ENCODE measurements at regions not wholly inside any gene's neighbourhood (a gene's known extent, or its start where the extent isn't known, plus 50 kb on each side); places are given as distances from the start of the nearest gene placed in this dataset.

- DNase-seq (no peak), ATAC-seq (peak; percentile 64)
- CTCF ChIA-PET = interaction anchor here (1.1 to 2.8 kb wide), 3 partner anchors 8 to 22 kb away, joined by 3 to 10 read pairs (median 6); no protein-coding TSS in a partner anchor
- no peak for TF ChIP-seq CTCF (IDR thresholded peaks at IDR 0.05)
- Mint-ChIP-seq H3K27ac (peak overlapping the region; percentile 81), H3K27me3 (no peaks in the 10 kb centered on the region), H3K36me3 (ENCODE audit: low read depth) (peaks cover 15% of the 10 kb centered on the region), H3K9me3 (peaks cover 6% of the 10 kb centered on the region), H3K4me3 (no peak overlapping the region), H3K4me1 (ENCODE audit: low read depth) (peaks cover 79% of the 10 kb centered on the region)
- POLR2A ChIA-PET = interaction anchor here (0.7 to 1.4 kb wide), 3 partner anchors 9 to 25 kb away, joined by 3 to 4 read pairs (median 3); no protein-coding TSS in a partner anchor
- intact Hi-C loops (cut with micrococcal nuclease) = loop anchor here (2.0 kb wide), 1 partner anchor 14 kb away; no protein-coding TSS in a partner anchor
Observed at GRCh38 chr3:31227131-31227562, 305.6 kb upstream of the STT3B start.

GRCh38 chr3:31230425-31231223, 302.1 kb upstream of the STT3B start:
- H3K4me1 Mint-ChIP-seq (ENCODE audit: low read depth) = peaks cover 77% of the 10 kb centered on the region
- H3K27ac Mint-ChIP-seq = peak overlapping the region; percentile 37

GRCh38 chr3:31232055-31233025, 300.4 kb upstream of the STT3B start:
- Mint-ChIP-seq H3K27me3 (no peaks in the 10 kb centered on the region), H3K9me3 (peaks cover 3% of the 10 kb centered on the region), H3K4me3 (no peak overlapping the region), H3K27ac (peak overlapping the region; percentile 4), H3K36me3 (ENCODE audit: low read depth) (peaks cover 10% of the 10 kb centered on the region), H3K4me1 (ENCODE audit: low read depth) (peaks cover 60% of the 10 kb centered on the region)
- DNase-seq = no peak
- ChIA-PET CTCF (interaction anchor here (0.8 to 1.6 kb wide), 4 partner anchors 9 to 15 kb away, joined by 3 to 4 read pairs (median 4); no protein-coding TSS in a partner anchor), POLR2A (interaction anchor here (0.6 to 1.2 kb wide), 2 partner anchors 14 to 194 kb away, joined by 3 to 4 read pairs; no protein-coding TSS in a partner anchor)
- no peak for TF ChIP-seq CTCF (IDR thresholded peaks at IDR 0.05)
- ATAC-seq = no peak
- intact Hi-C loops (cut with micrococcal nuclease) = no loop called here

More at GRCh38 chr3:31230425-31231223, 302.1 kb upstream of the STT3B start:
- peaks cover 15% of the 10 kb centered on the region for H3K36me3 Mint-ChIP-seq (ENCODE audit: low read depth)
- no peak for TF ChIP-seq CTCF (IDR thresholded peaks at IDR 0.05)
- CTCF ChIA-PET = interaction anchor here (1.6 kb wide), 1 partner anchor 16 kb away, joined by 4 read pairs; no protein-coding TSS in a partner anchor
- H3K27me3 Mint-ChIP-seq = no peaks in the 10 kb centered on the region
- intact Hi-C loops (cut with micrococcal nuclease) = no loop called here
- no peak for DNase-seq
- ATAC-seq = peak; percentile 8
- H3K9me3 Mint-ChIP-seq = peaks cover 6% of the 10 kb centered on the region
- no peak overlapping the region for H3K4me3 Mint-ChIP-seq
- POLR2A ChIA-PET = no interaction called here

- H3K4me3 Mint-ChIP-seq = no peak overlapping the region
- ChIA-PET POLR2A (interaction anchor here (1.6 kb wide), 1 partner anchor 298 kb away, joined by 4 read pairs; no protein-coding TSS in a partner anchor), CTCF (interaction anchor here (3.5 kb wide), 1 partner anchor 8 kb away, joined by 10 read pairs; no protein-coding TSS in a partner anchor)
- H3K4me1 Mint-ChIP-seq (ENCODE audit: low read depth) = peaks cover 45% of the 10 kb centered on the region
- no peak overlapping the region for H3K27ac Mint-ChIP-seq
- TF ChIP-seq CTCF (IDR thresholded peaks at IDR 0.05) = no peak
- no peaks in the 10 kb centered on the region for H3K27me3 Mint-ChIP-seq
- H3K36me3 Mint-ChIP-seq (ENCODE audit: low read depth) = peaks cover under 1% of the 10 kb centered on the region
- no peak for ATAC-seq
- intact Hi-C loops (cut with micrococcal nuclease) = no loop called here
- peaks cover under 1% of the 10 kb centered on the region for H3K9me3 Mint-ChIP-seq
- no peak for DNase-seq
Observed at GRCh38 chr3:31234145-31234544, 298.6 kb upstream of the STT3B start.
